A549 (cell line): ENCODE measurements at regions not wholly inside any gene's neighbourhood (a gene's known extent, or its start where the extent isn't known, plus 50 kb on each side); places are given as distances from the start of the nearest gene placed in this dataset.

Source experiments
- CHD4 ChIP-seq: fragments of 200-600 bp; sonication (generic); IDR thresholded peaks from 2 replicates; pipeline ENCODE4 v1.6.1; 2016; ENCODE audit warnings: antibody characterized with exemption, mild to moderate bottlenecking, borderline replicate concordance
- CTCF ChIP-seq: fragments of >200 bp; sonication (Bioruptor Twin); formaldehyde crosslinking; IDR thresholded peaks from 3 replicates; pipeline ENCODE4 v1.5.1; 2016
- EHMT2 ChIP-seq: fragments of 200-600 bp; sonication (generic); IDR thresholded peaks from 2 replicates; pipeline ENCODE4 v1.6.1; 2016; ENCODE audit warnings: antibody characterized with exemption, low read depth, mild to moderate bottlenecking, moderate library complexity
- EP300 ChIP-seq, 2 experiments: fragments of >200 bp; sonication (Bioruptor Twin); formaldehyde crosslinking; IDR thresholded peaks; 2 replicates in 1 of 2; 3 replicates in 1 of 2; pipeline ENCODE4 v1.6.1; 2016 to 2017
- JUNB ChIP-seq: fragments of >200 bp; sonication (Bioruptor Twin); formaldehyde crosslinking; IDR thresholded peaks from 2 replicates; pipeline ENCODE4 v1.6.1; 2016
- MYC ChIP-seq: IDR thresholded peaks from 2 replicates; pipeline ENCODE4 v1.6.1; 2012; ENCODE audit warnings: mild to moderate bottlenecking, inconsistent platforms, low read length, improper control_type of control experiment, borderline replicate concordance
- NFE2L2 ChIP-seq: fragments of 150-350 bp; conservative IDR thresholded peaks from 2 replicates; pipeline ENCODE4 v1.6.1; 2014; ENCODE audit warnings: low read length
- RAD21 ChIP-seq, 2 experiments: fragments of >200 bp in 1 of 2; sonication (Bioruptor Twin) in 1 of 2; formaldehyde crosslinking in 1 of 2; IDR thresholded peaks in 1 of 2; conservative IDR thresholded peaks in 1 of 2; 2 replicates in 1 of 2; 3 replicates in 1 of 2; pipeline ENCODE4 v1.6.1; 2012 to 2018; ENCODE audit warnings: inconsistent platforms in 1 of 2
- RCOR1 ChIP-seq: fragments of 150-350 bp; IDR thresholded peaks from 2 replicates; pipeline ENCODE4 v1.6.1; 2014; ENCODE audit warnings: antibody characterized with exemption, low read length, low read depth
- REST ChIP-seq: fragments of 200-600 bp; sonication (generic); IDR thresholded peaks from 2 replicates; pipeline ENCODE4 v1.6.1; 2016; ENCODE audit warnings: antibody characterized with exemption, mild to moderate bottlenecking, moderate library complexity
- ZFP36 ChIP-seq: fragments of 450-650 bp; IDR thresholded peaks from 2 replicates; pipeline ENCODE4 v1.6.1; 2014; ENCODE audit warnings: borderline replicate concordance; ENCODE audit not compliant: partially characterized antibody

GRCh38 chr1:213457186-213457585, 406.1 kb downstream of the RPS6KC1 start:
- TF ChIP-seq CTCF (no peak), REST (no peak), CHD4 (no peak), JUNB (no peak), NFE2L2 (no peak), MYC (no peak), RCOR1 (no peak), EP300 (IDR thresholded peaks at IDR 0.05) (no peak), RAD21 (conservative IDR thresholded peaks at IDR 0.05 in 1 of 2, IDR thresholded peaks at IDR 0.05 in 1 of 2) (no peak), ZFP36 (no peak), EHMT2 (no peak)
